ENCODE measurements at regions not wholly inside any gene's neighbourhood (a gene's known extent, or its start where the extent isn't known, plus 50 kb on each side); places are given as distances from the start of the nearest gene placed in this dataset.

GRCh38 chr6:115712291-115712961 is 348.3 kb downstream of the FRK start:
- H3K27ac ChIP-seq (ENCODE audit: insufficient read depth in 1 of 2, low read depth in 1 of 2, low read length in 2 of 2, poor library complexity in 1 of 2, severe bottlenecking in 2 of 2), result no peak overlapping the region
- H3K36me3 ChIP-seq (ENCODE audit: control insufficient read depth in 4 of 4, insufficient read depth in 4 of 4, low read length in 3 of 4), result no peaks in the 10 kb centered on the region
- no peaks in the 10 kb centered on the region for H3K4me1 ChIP-seq (ENCODE audit: control extremely low read depth in 1 of 4, control insufficient read depth in 4 of 4, insufficient read depth in 4 of 4, low read length in 3 of 4)
- H3K4me3 ChIP-seq (ENCODE audit: control insufficient read depth in 1 of 7, extremely low read depth in 1 of 7, insufficient read depth in 4 of 7, low read depth in 2 of 7, low read length in 6 of 7), result no peak overlapping the region
- ChIA-PET POLR2A (no interaction called here), CTCF (interaction anchor here (0.7 kb wide), 1 partner anchor 33 kb away, joined by 3 read pairs; no protein-coding TSS in a partner anchor)
- peaks cover 0 to 1% (median 0%) of the 10 kb centered on the region in 5 experiments for H3K9me3 ChIP-seq (ENCODE audit: control extremely low read depth in 1 of 5, control insufficient read depth in 4 of 5, insufficient read depth in 2 of 5, low read depth in 1 of 5, low read length in 4 of 5)
- no peak for DNase-seq
- WGBS (ENCODE audit: insufficient coverage), result 92% methylated on average over 2 of the region's 6 CpGs
- H3K27me3 ChIP-seq (replicated peaks in 2 of 5; ENCODE audit: control insufficient read depth in 4 of 5, insufficient read depth in 5 of 5, low read length in 4 of 5), result no peaks in the 10 kb centered on the region

GRCh38 chr6:115708850-115709249 is 351.8 kb downstream of the FRK start:
- POLR2A ChIA-PET, result no interaction called here
- H3K4me3 ChIP-seq (ENCODE audit: control insufficient read depth in 1 of 7, extremely low read depth in 1 of 7, insufficient read depth in 4 of 7, low read depth in 2 of 7, low read length in 6 of 7), result no peak overlapping the region
- 100% methylated on average over 2 of the region's 2 CpGs for WGBS (ENCODE audit: insufficient coverage)
- no peak overlapping the region for H3K27ac ChIP-seq (ENCODE audit: insufficient read depth in 1 of 2, low read depth in 1 of 2, low read length in 2 of 2, poor library complexity in 1 of 2, severe bottlenecking in 2 of 2)
- no peaks in the 10 kb centered on the region for H3K27me3 ChIP-seq (replicated peaks in 2 of 5; ENCODE audit: control insufficient read depth in 4 of 5, insufficient read depth in 5 of 5, low read length in 4 of 5)
- no peaks in the 10 kb centered on the region for H3K9me3 ChIP-seq (ENCODE audit: control extremely low read depth in 1 of 5, control insufficient read depth in 4 of 5, insufficient read depth in 2 of 5, low read depth in 1 of 5, low read length in 4 of 5)
- H3K4me1 ChIP-seq (ENCODE audit: control extremely low read depth in 1 of 4, control insufficient read depth in 4 of 4, insufficient read depth in 4 of 4, low read length in 3 of 4), result no peaks in the 10 kb centered on the region
- CTCF ChIA-PET, result interaction anchor here (0.6 to 0.9 kb wide), 3 partner anchors 9 to 30 kb away, joined by 3 read pairs; no protein-coding TSS in a partner anchor
- no peak for DNase-seq
- no peaks in the 10 kb centered on the region for H3K36me3 ChIP-seq (ENCODE audit: control insufficient read depth in 4 of 4, insufficient read depth in 4 of 4, low read length in 3 of 4)

DNA sequence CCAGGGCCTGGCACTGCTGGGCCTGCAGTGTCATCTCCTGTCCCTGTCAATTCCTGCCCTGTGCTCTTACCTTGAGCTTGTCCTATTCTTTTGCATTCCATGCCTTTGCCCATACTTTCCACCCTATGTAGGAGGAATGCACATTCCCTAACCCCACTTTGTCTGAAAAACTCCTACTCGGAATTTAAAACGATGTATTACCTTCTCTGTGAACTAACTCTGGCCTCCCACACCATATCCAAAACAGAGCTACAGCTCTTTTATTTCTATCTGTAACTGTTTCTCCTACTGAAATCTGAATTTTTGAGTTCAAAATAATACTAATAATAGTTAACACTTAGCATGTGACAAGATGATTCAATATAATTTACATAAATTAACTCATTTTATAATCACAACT is 353.7 kb downstream of the FRK start:
- POLR2A ChIA-PET, result no interaction called here
- CTCF ChIA-PET, result no interaction called here

DNA sequence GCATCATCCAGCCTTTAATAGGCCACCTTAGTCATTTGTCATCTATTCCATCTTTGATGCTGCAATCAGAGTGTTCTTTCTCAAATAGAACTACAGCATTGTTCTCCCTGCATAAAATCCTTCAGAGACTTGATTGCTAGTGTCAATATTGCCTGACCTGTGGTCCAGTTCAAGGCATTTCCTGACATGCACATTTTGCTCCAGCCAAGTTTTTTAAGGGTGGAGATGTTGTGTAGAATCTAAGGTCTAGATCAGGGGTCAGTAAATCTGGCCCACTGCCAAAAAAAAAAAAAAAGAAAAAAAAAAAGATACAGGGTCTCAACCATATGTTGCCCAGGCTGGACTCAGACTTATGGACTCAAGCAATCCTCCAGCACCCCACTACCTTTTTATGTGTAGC is 354.4 kb downstream of the FRK start:
- no peaks in the 10 kb centered on the region for H3K27me3 ChIP-seq (replicated peaks in 2 of 5; ENCODE audit: control insufficient read depth in 4 of 5, insufficient read depth in 5 of 5, low read length in 4 of 5)
- POLR2A ChIA-PET, result no interaction called here
- CTCF ChIA-PET, result no interaction called here
- no peak overlapping the region for H3K27ac ChIP-seq (ENCODE audit: insufficient read depth in 1 of 2, low read depth in 1 of 2, low read length in 2 of 2, poor library complexity in 1 of 2, severe bottlenecking in 2 of 2)
- DNase-seq, result no peak
- peaks cover 0 to 2% (median 0%) of the 10 kb centered on the region in 5 experiments for H3K9me3 ChIP-seq (ENCODE audit: control extremely low read depth in 1 of 5, control insufficient read depth in 4 of 5, insufficient read depth in 2 of 5, low read depth in 1 of 5, low read length in 4 of 5)
- H3K36me3 ChIP-seq (ENCODE audit: control insufficient read depth in 4 of 4, insufficient read depth in 4 of 4, low read length in 3 of 4), result no peaks in the 10 kb centered on the region
- no peak overlapping the region for H3K4me3 ChIP-seq (ENCODE audit: control insufficient read depth in 1 of 7, extremely low read depth in 1 of 7, insufficient read depth in 4 of 7, low read depth in 2 of 7, low read length in 6 of 7)
- no peaks in the 10 kb centered on the region for H3K4me1 ChIP-seq (ENCODE audit: control extremely low read depth in 1 of 4, control insufficient read depth in 4 of 4, insufficient read depth in 4 of 4, low read length in 3 of 4)

More for the DNA sequence above, 353.7 kb downstream of the FRK start:
- Histone ChIP-seq H3K27me3 (replicated peaks in 2 of 5; ENCODE audit: control insufficient read depth in 4 of 5, insufficient read depth in 5 of 5, low read length in 4 of 5) (no peaks in the 10 kb centered on the region), H3K27ac (ENCODE audit: insufficient read depth in 1 of 2, low read depth in 1 of 2, low read length in 2 of 2, poor library complexity in 1 of 2, severe bottlenecking in 2 of 2) (no peak overlapping the region), H3K9me3 (ENCODE audit: control extremely low read depth in 1 of 5, control insufficient read depth in 4 of 5, insufficient read depth in 2 of 5, low read depth in 1 of 5, low read length in 4 of 5) (peaks cover 0 to 2% (median 0%) of the 10 kb centered on the region in 5 experiments), H3K4me3 (ENCODE audit: control insufficient read depth in 1 of 7, extremely low read depth in 1 of 7, insufficient read depth in 4 of 7, low read depth in 2 of 7, low read length in 6 of 7) (no peak overlapping the region), H3K36me3 (ENCODE audit: control insufficient read depth in 4 of 4, insufficient read depth in 4 of 4, low read length in 3 of 4) (no peaks in the 10 kb centered on the region), H3K4me1 (ENCODE audit: control extremely low read depth in 1 of 4, control insufficient read depth in 4 of 4, insufficient read depth in 4 of 4, low read length in 3 of 4) (no peaks in the 10 kb centered on the region)
- WGBS (ENCODE audit: insufficient coverage), result 100% methylated on average over 1 of the region's 2 CpGs
- no peak for DNase-seq

DNA sequence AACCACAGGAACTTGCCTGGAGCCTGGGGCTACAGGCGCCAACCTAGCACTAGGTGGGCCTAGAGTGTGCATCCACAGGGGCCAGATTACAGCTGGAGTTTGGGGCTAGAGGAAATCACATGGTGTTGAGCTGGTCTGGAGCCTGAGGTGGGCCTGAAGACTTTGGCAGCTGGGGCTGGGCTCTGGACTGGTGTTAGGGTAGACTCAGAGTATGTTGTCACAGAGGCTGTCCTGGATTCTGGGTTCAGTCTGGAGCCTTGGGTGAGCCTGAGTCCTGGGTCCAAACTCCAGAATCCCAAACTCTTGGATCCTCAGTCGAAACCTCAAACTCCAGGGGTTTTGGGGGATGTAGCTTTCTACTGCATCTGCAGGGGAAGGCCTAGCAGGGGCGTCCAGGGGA is 356.7 kb downstream of the FRK start:
- H3K4me1 ChIP-seq (ENCODE audit: control extremely low read depth in 1 of 4, control insufficient read depth in 4 of 4, insufficient read depth in 4 of 4, low read length in 3 of 4), result no peaks in the 10 kb centered on the region
- DNase-seq, result no peak
- CTCF ChIA-PET, result no interaction called here
- 100% methylated on average over 2 of the region's 3 CpGs for WGBS (ENCODE audit: insufficient coverage)
- POLR2A ChIA-PET, result no interaction called here
- no peaks in the 10 kb centered on the region for H3K36me3 ChIP-seq (ENCODE audit: control insufficient read depth in 4 of 4, insufficient read depth in 4 of 4, low read length in 3 of 4)
- peaks cover 0 to 2% (median 0%) of the 10 kb centered on the region in 5 experiments for H3K9me3 ChIP-seq (ENCODE audit: control extremely low read depth in 1 of 5, control insufficient read depth in 4 of 5, insufficient read depth in 2 of 5, low read depth in 1 of 5, low read length in 4 of 5)
- no peaks in the 10 kb centered on the region for H3K27me3 ChIP-seq (replicated peaks in 2 of 5; ENCODE audit: control insufficient read depth in 4 of 5, insufficient read depth in 5 of 5, low read length in 4 of 5)
- no peak overlapping the region for H3K4me3 ChIP-seq (ENCODE audit: control insufficient read depth in 1 of 7, extremely low read depth in 1 of 7, insufficient read depth in 4 of 7, low read depth in 2 of 7, low read length in 6 of 7)
- no peak overlapping the region for H3K27ac ChIP-seq (ENCODE audit: insufficient read depth in 1 of 2, low read depth in 1 of 2, low read length in 2 of 2, poor library complexity in 1 of 2, severe bottlenecking in 2 of 2)

- no peaks in the 10 kb centered on the region for H3K36me3 ChIP-seq (ENCODE audit: control insufficient read depth in 4 of 4, insufficient read depth in 4 of 4, low read length in 3 of 4)
- no peaks in the 10 kb centered on the region for H3K9me3 ChIP-seq (ENCODE audit: control extremely low read depth in 1 of 5, control insufficient read depth in 4 of 5, insufficient read depth in 2 of 5, low read depth in 1 of 5, low read length in 4 of 5)
- H3K27me3 ChIP-seq (replicated peaks in 2 of 5; ENCODE audit: control insufficient read depth in 4 of 5, insufficient read depth in 5 of 5, low read length in 4 of 5), result peaks cover 0 to 1% (median 0%) of the 10 kb centered on the region in 5 experiments
- H3K27ac ChIP-seq (ENCODE audit: insufficient read depth in 1 of 2, low read depth in 1 of 2, low read length in 2 of 2, poor library complexity in 1 of 2, severe bottlenecking in 2 of 2), result no peak overlapping the region
- POLR2A ChIA-PET, result no interaction called here
- H3K4me1 ChIP-seq (ENCODE audit: control extremely low read depth in 1 of 4, control insufficient read depth in 4 of 4, insufficient read depth in 4 of 4, low read length in 3 of 4), result no peaks in the 10 kb centered on the region
- no peak overlapping the region for H3K4me3 ChIP-seq (ENCODE audit: control insufficient read depth in 1 of 7, extremely low read depth in 1 of 7, insufficient read depth in 4 of 7, low read depth in 2 of 7, low read length in 6 of 7)
- DNase-seq, result no peak
- CTCF ChIA-PET, result no interaction called here
Measured at GRCh38 chr6:115691433-115691832, 369.3 kb downstream of the FRK start.

GRCh38 chr6:115690854-115691253 is 369.8 kb downstream of the FRK start:
- ChIA-PET CTCF (no interaction called here), POLR2A (no interaction called here)
- WGBS (ENCODE audit: insufficient coverage), result no CpG with 5 or more reads among the region's 3 CpGs

More at GRCh38 chr6:115690854-115691253, 369.8 kb downstream of the FRK start:
- H3K9me3 ChIP-seq (ENCODE audit: control extremely low read depth in 1 of 5, control insufficient read depth in 4 of 5, insufficient read depth in 2 of 5, low read depth in 1 of 5, low read length in 4 of 5), result no peaks in the 10 kb centered on the region
- no peaks in the 10 kb centered on the region for H3K4me1 ChIP-seq (ENCODE audit: control extremely low read depth in 1 of 4, control insufficient read depth in 4 of 4, insufficient read depth in 4 of 4, low read length in 3 of 4)
- H3K4me3 ChIP-seq (ENCODE audit: control insufficient read depth in 1 of 7, extremely low read depth in 1 of 7, insufficient read depth in 4 of 7, low read depth in 2 of 7, low read length in 6 of 7), result no peak overlapping the region
- H3K36me3 ChIP-seq (ENCODE audit: control insufficient read depth in 4 of 4, insufficient read depth in 4 of 4, low read length in 3 of 4), result no peaks in the 10 kb centered on the region
- H3K27ac ChIP-seq (ENCODE audit: insufficient read depth in 1 of 2, low read depth in 1 of 2, low read length in 2 of 2, poor library complexity in 1 of 2, severe bottlenecking in 2 of 2), result no peak overlapping the region
- no peak for DNase-seq
- peaks cover 0 to 1% (median 0%) of the 10 kb centered on the region in 5 experiments for H3K27me3 ChIP-seq (replicated peaks in 2 of 5; ENCODE audit: control insufficient read depth in 4 of 5, insufficient read depth in 5 of 5, low read length in 4 of 5)
